Hepatocyte (in vitro differentiated cells): ENCODE measurements at regions not wholly inside any gene's neighbourhood (a gene's known extent, or its start where the extent isn't known, plus 50 kb on each side); places are given as distances from the start of the nearest gene placed in this dataset.
"Not testable (repeated sequence)": the region's sequence is repeated elsewhere in the genome, so short reads cannot be mapped to it uniquely, and the experiment has no call there.

Source experiments
- DNase-seq: peaks from one replicate; pipeline ENCODE4 v3.0.0-alpha.2; 2016; ENCODE audit warnings: low spot score
- H2AFZ ChIP-seq: fragments of 200-600 bp; sonication (generic); 2 replicates; pipeline ENCODE4 v1.6.0; 2016; ENCODE audit warnings: antibody characterized with exemption, mild to moderate bottlenecking
- H3K27ac ChIP-seq: fragments of 200-600 bp; sonication (generic); 2 replicates; pipeline ENCODE4 v1.5.1; 2016; ENCODE audit warnings: mild to moderate bottlenecking
- H3K27me3 ChIP-seq: fragments of 200-600 bp; sonication (generic); 2 replicates; pipeline ENCODE4 v1.6.1; 2016
- H3K36me3 ChIP-seq: fragments of 200-600 bp; sonication (generic); replicated peaks from 2 replicates; pipeline ENCODE4 v1.5.1; 2016; ENCODE audit warnings: low read depth; ENCODE audit not compliant: insufficient read depth
- H3K4me1 ChIP-seq: fragments of 200-600 bp; sonication (generic); 2 replicates; pipeline ENCODE4 v1.5.1; 2016; ENCODE audit warnings: mild to moderate bottlenecking, moderate library complexity; ENCODE audit not compliant: insufficient read depth
- H3K4me2 ChIP-seq: fragments of 200-600 bp; sonication (generic); 2 replicates; pipeline ENCODE4 v1.6.0; 2016
- H3K4me3 ChIP-seq: fragments of 200-600 bp; sonication (generic); 2 replicates; pipeline ENCODE4 v1.5.1; 2016; ENCODE audit warnings: mild to moderate bottlenecking
- H3K79me2 ChIP-seq: fragments of 200-600 bp; sonication (generic); 2 replicates; pipeline ENCODE4 v1.6.0; 2017; ENCODE audit warnings: mild to moderate bottlenecking
- H3K9me2 ChIP-seq: fragments of 200-600 bp; sonication (generic); replicated peaks from 2 replicates; pipeline ENCODE4 v1.6.0; 2017; ENCODE audit warnings: mild to moderate bottlenecking; ENCODE audit not compliant: insufficient read depth
- H3K9me3 ChIP-seq: fragments of 200-600 bp; sonication (generic); 2 replicates; pipeline ENCODE4 v1.5.1; 2016; ENCODE audit warnings: low read depth, mild to moderate bottlenecking
- H4K20me1 ChIP-seq: fragments of 200-600 bp; sonication (generic); 2 replicates; pipeline ENCODE4 v1.6.0; 2016; ENCODE audit warnings: mild to moderate bottlenecking; ENCODE audit not compliant: insufficient read depth, poor library complexity, severe bottlenecking
- EZH2 ChIP-seq: fragments of 200-600 bp; sonication (generic); IDR thresholded peaks from 2 replicates; pipeline ENCODE4 v1.6.1; 2016; ENCODE audit warnings: antibody characterized with exemption, mild to moderate bottlenecking, borderline replicate concordance
- EZH2phosphoT487 ChIP-seq: fragments of 200-600 bp; sonication (generic); IDR thresholded peaks from one replicate; pipeline ENCODE4 v1.6.1; 2018; ENCODE audit warnings: antibody characterized with exemption, mild to moderate bottlenecking, low read depth, moderate library complexity; ENCODE audit not compliant: unreplicated experiment, severe bottlenecking
- WGBS: methylation state at CpG from one replicate; pipeline ENCODE4 v1.1.6; 2016; ENCODE audit warnings: low lambda C conversion rate; ENCODE audit errors: missing lambda C conversion rate; 5-methylcytosine and 5-hydroxymethylcytosine counted together
- TF ChIP-seq, protein P1 (sequence below): fragments of 200-600 bp; sonication (generic); IDR thresholded peaks from 2 replicates; pipeline ENCODE4 v1.5.1; 2016; ENCODE audit warnings: antibody characterized with exemption, mild to moderate bottlenecking; ENCODE audit not compliant: poor library complexity

DNA sequence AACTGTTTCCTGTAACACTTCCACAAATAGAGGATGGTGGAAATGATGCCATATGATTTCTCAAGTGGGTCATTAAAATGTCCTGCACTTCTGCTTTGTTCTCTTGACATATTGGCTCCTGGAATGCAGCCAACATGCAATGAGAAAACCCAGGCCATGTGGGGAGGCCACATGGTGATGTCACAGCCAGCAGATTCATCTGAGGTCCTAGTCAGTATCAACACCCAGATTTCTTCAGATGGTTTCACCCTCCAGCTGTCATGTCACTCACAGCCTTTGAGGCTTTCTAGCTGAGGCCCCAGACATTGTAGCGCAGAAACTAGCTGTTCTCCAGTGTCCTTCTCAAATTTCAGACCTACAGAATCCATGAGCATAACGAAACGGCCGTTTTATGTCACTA is 102.3 kb upstream of the NUPR2 start:
- H3K4me2 ChIP-seq = no peak overlapping the region
- no peak overlapping the region for H3K27ac ChIP-seq
- WGBS = 73% methylated on average over 4 of the region's 4 CpGs
- no peak overlapping the region for H3K4me3 ChIP-seq
- DNase-seq = no peak
- H3K9me2 ChIP-seq = no peaks in the 10 kb centered on the region
- H4K20me1 ChIP-seq = no peaks in the 10 kb centered on the region
- no peak overlapping the region for H2AFZ ChIP-seq
- H3K9me3 ChIP-seq = no peaks in the 10 kb centered on the region
- H3K4me1 ChIP-seq = no peaks in the 10 kb centered on the region
- no peaks in the 10 kb centered on the region for H3K36me3 ChIP-seq
- no peaks in the 10 kb centered on the region for H3K27me3 ChIP-seq
- H3K79me2 ChIP-seq = no peaks in the 10 kb centered on the region
- TF ChIP-seq, protein P1, sequence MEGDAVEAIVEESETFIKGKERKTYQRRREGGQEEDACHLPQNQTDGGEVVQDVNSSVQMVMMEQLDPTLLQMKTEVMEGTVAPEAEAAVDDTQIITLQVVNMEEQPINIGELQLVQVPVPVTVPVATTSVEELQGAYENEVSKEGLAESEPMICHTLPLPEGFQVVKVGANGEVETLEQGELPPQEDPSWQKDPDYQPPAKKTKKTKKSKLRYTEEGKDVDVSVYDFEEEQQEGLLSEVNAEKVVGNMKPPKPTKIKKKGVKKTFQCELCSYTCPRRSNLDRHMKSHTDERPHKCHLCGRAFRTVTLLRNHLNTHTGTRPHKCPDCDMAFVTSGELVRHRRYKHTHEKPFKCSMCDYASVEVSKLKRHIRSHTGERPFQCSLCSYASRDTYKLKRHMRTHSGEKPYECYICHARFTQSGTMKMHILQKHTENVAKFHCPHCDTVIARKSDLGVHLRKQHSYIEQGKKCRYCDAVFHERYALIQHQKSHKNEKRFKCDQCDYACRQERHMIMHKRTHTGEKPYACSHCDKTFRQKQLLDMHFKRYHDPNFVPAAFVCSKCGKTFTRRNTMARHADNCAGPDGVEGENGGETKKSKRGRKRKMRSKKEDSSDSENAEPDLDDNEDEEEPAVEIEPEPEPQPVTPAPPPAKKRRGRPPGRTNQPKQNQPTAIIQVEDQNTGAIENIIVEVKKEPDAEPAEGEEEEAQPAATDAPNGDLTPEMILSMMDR = no peak
- TF ChIP-seq EZH2 (no peak), EZH2phosphoT487 (no peak)

DNA sequence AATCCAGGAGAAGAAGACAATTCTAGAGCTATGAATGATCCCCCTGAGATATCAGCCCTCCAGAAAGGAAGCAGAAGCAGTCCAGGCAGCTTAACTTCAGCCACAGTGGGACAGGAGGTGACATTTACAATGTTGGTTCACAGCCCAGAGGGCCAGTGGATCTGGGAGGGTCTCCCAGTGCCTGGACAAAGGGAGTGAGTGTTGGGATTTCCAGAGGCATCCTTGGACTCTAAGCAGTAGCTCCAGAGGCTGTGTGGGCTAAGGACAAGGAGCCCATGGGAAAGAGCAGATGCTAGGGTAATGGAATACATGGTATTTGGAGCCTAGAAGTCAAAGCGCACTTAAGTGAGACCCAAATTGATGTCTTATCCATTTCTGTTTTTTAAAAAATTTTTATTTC is 97.4 kb upstream of the NUPR2 start:
- DNase-seq = no peak
- Histone ChIP-seq H3K36me3 (no peaks in the 10 kb centered on the region), H3K4me1 (no peaks in the 10 kb centered on the region), H3K4me3 (no peak overlapping the region), H3K4me2 (no peak overlapping the region), H3K27ac (no peak overlapping the region), H3K9me3 (no peaks in the 10 kb centered on the region), H2AFZ (no peak overlapping the region), H3K79me2 (no peaks in the 10 kb centered on the region), H4K20me1 (no peaks in the 10 kb centered on the region), H3K9me2 (no peaks in the 10 kb centered on the region), H3K27me3 (no peaks in the 10 kb centered on the region)
- WGBS = 73% methylated on average over 1 of the region's 1 CpG
- TF ChIP-seq EZH2phosphoT487 (no peak), EZH2 (no peak)
- TF ChIP-seq, protein P1 = no peak

DNA sequence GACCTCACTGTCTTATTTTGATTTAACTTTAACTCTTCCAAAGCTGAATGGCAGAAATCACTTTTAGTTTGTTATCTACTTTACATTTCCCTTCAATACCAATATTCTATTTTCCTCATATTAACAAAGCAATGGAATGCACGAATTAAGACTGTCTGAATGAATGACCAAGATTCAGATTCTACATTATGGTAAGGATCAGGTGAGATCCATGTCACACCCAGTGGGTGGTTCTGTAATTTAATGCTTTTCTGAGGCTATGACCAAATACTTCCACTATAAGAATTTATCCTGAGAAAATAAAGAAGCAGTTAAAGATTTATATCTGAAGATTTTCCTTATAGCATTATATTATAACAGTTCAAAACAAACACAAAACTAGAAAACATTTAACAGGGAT is 90.2 kb upstream of the NUPR2 start:
- H2AFZ ChIP-seq = no peak overlapping the region
- no peaks in the 10 kb centered on the region for H3K4me1 ChIP-seq
- H3K9me3 ChIP-seq = no peaks in the 10 kb centered on the region
- H3K36me3 ChIP-seq = no peaks in the 10 kb centered on the region
- no peaks in the 10 kb centered on the region for H3K27me3 ChIP-seq
- no peak for DNase-seq
- 25% methylated on average over 1 of the region's 1 CpG for WGBS
- H3K27ac ChIP-seq = no peak overlapping the region
- no peak overlapping the region for H3K4me3 ChIP-seq
- TF ChIP-seq EZH2phosphoT487 (no peak), EZH2 (no peak)
- TF ChIP-seq, protein P1 = no peak
- H3K79me2 ChIP-seq = no peaks in the 10 kb centered on the region
- no peak overlapping the region for H3K4me2 ChIP-seq
- no peaks in the 10 kb centered on the region for H3K9me2 ChIP-seq
- H4K20me1 ChIP-seq = no peaks in the 10 kb centered on the region

DNA sequence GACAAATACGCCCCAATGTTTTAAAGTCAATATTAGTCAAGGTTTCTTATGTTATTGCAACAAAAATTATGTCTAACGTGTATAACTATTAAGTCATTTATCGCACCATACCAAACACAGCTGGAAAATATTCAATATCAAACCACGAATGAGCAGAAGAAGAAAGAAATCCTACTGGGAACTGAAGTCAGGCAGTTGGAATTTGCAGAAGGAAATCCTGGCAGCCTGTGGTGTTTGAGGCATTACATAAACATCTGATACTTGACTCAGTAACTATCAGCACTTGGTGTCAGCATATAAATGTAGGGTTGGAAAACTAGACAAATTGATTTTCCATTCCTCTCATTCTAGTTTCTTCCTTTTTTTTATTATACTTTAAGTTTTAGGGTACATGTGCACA is 83.4 kb upstream of the NUPR2 start:
- no peaks in the 10 kb centered on the region for H4K20me1 ChIP-seq
- H3K36me3 ChIP-seq = no peaks in the 10 kb centered on the region
- H3K4me2 ChIP-seq = no peak overlapping the region
- H3K4me1 ChIP-seq = no peaks in the 10 kb centered on the region
- no peaks in the 10 kb centered on the region for H3K79me2 ChIP-seq
- H2AFZ ChIP-seq = no peak overlapping the region
- TF ChIP-seq EZH2 (no peak), EZH2phosphoT487 (no peak)
- TF ChIP-seq, protein P1 = no peak
- H3K9me2 ChIP-seq = no peaks in the 10 kb centered on the region
- 61% methylated on average over 4 of the region's 4 CpGs for WGBS
- no peak overlapping the region for H3K4me3 ChIP-seq
- no peak for DNase-seq
- H3K27ac ChIP-seq = no peak overlapping the region
- H3K27me3 ChIP-seq = no peaks in the 10 kb centered on the region
- H3K9me3 ChIP-seq = no peaks in the 10 kb centered on the region

DNA sequence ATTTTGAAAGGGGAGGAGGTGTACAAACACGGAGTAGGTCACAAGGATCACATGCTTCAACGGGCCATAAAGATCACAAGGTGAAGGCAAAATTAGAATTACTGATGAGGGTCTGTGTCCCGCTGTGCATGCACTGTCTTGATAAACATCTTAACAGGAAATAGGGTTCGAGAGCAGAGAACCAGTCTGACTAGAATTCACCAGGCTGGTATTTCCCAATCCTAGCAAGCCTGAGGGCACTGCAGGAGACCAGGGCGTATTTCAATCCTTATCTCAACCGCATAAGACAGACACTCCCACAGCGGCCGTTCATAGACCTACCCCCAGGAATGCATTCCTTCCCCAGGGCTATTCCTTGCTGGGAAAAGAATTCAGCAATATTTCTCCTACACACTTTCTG is 80.0 kb upstream of the NUPR2 start:
- H3K9me2 ChIP-seq, H2AFZ ChIP-seq, H3K36me3 ChIP-seq, H3K4me2 ChIP-seq, H3K27ac ChIP-seq, DNase-seq, H3K4me1 ChIP-seq, H3K27me3 ChIP-seq, H3K79me2 ChIP-seq, H4K20me1 ChIP-seq, H3K9me3 ChIP-seq, H3K4me3 ChIP-seq: not testable (repeated sequence)
- WGBS = 61% methylated on average over 8 of the region's 8 CpGs
